Islet precursor cell (in vitro differentiated cells): ENCODE measurements at regions not wholly inside any gene's neighbourhood (a gene's known extent, or its start where the extent isn't known, plus 50 kb on each side); places are given as distances from the start of the nearest gene placed in this dataset.

Experiments used
- DNase-seq: peaks from one replicate; pipeline ENCODE4 v3.0.0-alpha.2; 2018

GRCh38 chr12:27907766-27908165 is 64.8 kb downstream of the PTHLH start:
- no peak for DNase-seq

DNA sequence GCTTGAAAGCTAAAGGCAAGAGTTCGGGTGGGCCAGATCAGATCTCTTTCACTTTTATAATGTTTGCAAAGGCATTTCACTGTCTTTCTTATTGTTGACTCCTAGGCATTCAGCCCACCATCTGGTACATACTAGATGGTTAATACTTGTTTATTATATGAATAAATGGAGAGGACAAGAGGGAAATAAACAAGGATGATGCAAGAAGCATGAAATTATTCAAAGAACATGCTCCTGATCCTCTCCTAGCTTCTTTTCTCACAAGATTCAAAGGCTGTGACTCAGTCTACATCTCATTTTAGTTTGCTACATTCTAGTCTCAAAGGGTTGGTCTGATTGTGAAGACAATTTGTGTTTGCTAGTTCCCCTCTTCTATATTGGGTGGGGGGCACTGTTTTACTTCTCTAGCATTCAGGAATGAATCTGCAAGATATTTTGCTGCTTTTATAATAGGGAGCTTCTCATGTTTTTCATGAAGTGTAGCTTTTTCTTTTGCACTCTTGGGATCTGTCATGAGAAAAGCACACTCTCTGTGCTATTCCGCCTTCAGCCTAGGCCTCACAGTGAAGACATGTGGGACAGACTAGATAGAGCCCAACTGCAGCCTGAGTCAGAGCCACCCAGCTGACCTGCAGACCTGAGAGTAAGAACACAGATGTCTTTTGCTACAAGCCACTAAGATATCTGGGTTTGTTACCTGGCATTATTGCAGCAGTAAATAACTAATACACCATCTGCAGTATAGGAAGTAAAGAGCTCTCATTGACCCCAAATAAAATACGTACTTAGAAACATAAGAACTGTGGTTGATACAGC is 65.7 kb downstream of the PTHLH start:
- DNase-seq: no peak

GRCh38 chr12:27906127-27906500 is 66.4 kb downstream of the PTHLH start:
- DNase-seq: no peak

DNA sequence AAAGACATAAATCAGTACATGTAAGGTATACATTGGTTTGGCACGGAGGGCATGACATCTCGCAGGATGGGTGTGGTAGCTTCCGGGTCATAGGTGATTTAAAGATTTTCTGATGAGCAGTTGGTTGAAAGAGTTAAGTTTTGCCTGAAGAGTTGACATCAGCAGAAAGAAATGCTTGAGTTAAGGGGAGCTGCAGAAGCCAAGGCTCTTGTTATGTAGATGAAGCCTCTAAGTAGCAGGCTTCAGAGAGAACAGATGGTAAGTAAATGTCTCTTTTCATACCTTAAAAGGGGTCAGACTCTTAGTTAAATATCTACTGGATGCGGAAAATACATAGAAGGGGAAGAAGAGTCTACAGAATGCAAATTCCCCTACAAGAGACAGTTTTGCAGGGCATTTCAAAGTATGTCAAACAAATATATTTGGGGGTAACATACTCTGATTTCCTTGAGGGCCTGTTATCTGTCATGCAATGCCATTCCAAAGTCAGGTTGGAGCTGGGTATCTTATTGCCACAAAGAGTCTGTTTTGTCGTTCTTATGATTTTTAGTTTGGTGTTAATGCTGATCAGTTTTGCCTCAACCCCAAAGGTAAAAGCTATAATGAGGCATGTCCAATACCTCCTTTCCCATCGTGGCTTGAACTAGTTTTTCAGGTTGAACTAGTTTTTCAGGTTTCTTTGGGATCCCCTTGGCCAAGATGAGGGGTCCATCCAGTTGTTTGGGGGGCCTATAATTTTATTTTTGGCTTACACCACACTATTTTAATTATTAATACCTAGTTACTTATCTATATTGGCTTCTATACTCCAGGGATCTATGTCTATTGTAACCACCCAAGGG is 67.0 kb downstream of the PTHLH start:
- DNase-seq: no peak

GRCh38 chr12:27902651-27903050 is 69.9 kb downstream of the PTHLH start:
- DNase-seq: no peak

DNA sequence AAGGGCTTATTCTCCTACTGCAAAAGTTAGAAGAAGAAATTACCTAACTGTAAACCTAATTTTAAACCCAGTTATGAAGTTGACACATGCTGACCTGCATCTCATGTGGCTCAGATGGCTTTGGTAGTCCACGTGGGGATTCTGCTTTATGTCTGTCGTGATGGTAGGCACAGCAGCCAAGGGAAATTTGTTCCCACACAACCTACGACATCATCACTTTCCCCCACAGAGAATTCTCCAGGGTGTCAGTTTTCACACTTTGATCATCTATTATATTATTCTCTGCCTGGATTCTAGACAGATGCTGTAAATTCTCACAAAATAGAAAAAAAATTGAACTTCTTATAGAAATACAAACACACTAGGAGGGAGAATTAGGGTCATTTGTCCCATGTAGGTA is 70.6 kb downstream of the PTHLH start:
- no peak for DNase-seq

- DNase-seq: no peak
Measured at GRCh38 chr12:27900920-27901879, 71.3 kb downstream of the PTHLH start.

- peak; percentile 89 for DNase-seq
Measured at GRCh38 chr12:27899151-27899661, 73.3 kb downstream of the PTHLH start.

DNA sequence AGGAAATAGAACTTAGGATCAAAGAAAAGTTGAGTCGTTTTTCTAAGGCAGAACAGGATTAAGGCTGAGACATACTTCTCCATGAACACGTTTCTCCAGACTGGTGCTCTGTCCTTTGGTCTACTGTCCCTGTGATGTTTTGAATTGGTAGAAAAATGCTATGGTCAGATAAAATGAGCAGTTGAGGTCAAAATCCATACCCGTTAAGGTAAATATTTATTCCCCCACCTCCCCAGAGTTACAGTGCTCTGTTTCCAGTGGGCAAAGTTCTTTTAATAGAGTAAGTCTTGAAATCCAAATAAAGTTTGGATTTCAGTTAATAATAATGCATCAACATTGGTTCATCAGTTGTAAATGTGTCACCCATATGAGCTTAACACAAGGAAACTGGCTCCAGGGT is 74.5 kb downstream of the PTHLH start:
- no peak for DNase-seq

GRCh38 chr12:27896419-27896990 is 76.0 kb downstream of the PTHLH start:
- no peak for DNase-seq

GRCh38 chr12:27894309-27894708 is 78.2 kb downstream of the PTHLH start:
- DNase-seq: no peak

- DNase-seq: no peak
Measured at GRCh38 chr12:27879708-27880107, 92.8 kb downstream of the PTHLH start.

DNA sequence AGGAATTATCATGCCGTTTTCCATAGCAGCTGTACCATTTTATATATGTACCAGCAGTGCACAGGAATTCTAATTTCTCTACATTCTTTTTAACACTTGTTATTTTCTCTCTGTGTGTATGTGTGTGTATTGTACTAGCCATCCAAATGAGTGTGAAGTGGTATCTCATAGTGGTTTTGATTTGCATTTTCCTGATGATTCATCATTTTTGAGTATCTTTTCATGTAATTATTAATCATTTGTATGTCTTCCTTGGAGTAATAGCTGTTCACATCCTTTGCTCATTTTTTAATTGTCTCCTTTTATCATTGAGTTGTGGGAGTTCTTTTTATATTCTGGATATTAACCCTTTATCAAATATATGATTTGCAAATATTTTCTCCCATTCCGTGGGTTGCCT is 95.6 kb upstream of the MANSC4 start:
- no peak for DNase-seq

DNA sequence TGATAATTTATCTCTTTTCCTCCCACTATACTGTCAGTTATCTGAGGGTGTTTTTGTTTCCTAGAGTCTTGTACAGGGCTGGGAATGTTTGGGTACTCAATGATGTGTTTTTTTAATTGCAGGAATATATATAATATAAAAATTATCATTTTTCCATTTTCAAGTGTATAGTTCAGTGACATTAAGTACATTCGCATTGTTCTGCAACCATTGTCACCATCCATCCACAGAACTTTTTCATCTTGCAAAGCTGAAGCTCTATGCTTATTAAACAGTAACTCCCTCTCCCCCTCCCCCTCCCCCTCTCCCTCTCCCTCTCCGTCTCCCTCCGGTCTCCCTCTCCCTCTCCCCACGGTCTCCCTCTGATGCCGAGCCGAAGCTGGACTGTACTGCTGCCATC is 93.0 kb upstream of the MANSC4 start:
- DNase-seq: no peak

GRCh38 chr12:27871946-27872345 is 91.9 kb upstream of the MANSC4 start:
- DNase-seq: no peak

DNA sequence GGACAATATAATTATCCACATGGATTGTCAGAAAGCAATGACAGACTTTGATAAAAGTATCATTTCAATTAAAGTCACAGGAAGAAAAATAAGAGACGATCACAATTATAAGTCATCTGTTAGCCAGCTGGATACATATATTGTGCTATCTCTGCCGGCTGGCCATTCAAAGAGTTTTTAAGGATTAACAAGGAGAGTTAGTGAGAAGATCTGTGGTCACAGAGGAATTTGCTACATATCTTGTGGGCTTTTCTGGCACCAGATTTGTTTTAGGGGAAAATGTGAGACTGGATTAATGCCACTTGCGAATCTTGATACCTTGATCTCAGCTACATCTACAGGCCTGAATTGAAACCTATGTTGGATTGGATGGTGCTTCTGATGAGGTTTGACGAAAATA is 90.9 kb upstream of the MANSC4 start:
- DNase-seq: no peak

- no peak for DNase-seq
Measured at GRCh38 chr12:27869567-27869966, 89.5 kb upstream of the MANSC4 start.

GRCh38 chr12:27868139-27868538 is 88.1 kb upstream of the MANSC4 start:
- DNase-seq: peak; percentile 70

GRCh38 chr12:27866373-27867101 is 86.5 kb upstream of the MANSC4 start:
- peak; percentile 73 for DNase-seq

DNA sequence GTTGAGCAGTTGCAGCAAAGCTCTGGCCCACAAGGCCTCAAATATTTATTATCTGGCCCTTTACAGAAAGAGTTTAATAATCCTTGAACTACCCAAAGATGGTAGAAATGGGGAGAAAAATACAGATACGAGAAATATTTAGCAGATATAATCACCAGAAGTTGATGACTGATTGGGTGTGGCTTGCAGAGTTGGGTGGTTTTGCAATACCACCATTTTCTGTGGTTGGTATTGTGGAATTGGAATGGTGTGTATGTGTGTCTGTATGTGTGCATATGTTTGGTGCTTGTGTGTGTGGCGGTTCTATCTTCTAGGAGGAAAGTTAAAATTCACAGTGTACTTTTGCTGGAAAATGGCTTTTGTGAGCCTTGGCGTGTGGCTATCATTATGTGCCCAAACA is 85.4 kb upstream of the MANSC4 start:
- no peak for DNase-seq

- DNase-seq: no peak
Measured at GRCh38 chr12:27864521-27864920, 84.5 kb upstream of the MANSC4 start.

GRCh38 chr12:27863839-27864238 is 83.8 kb upstream of the MANSC4 start:
- no peak for DNase-seq
